ENCODE measurements at regions not wholly inside any gene's neighbourhood (a gene's known extent, or its start where the extent isn't known, plus 50 kb on each side); places are given as distances from the start of the nearest gene placed in this dataset.

- 91 to 100% methylated on average over 2 of the region's 3 CpGs for WGBS, 2 experiments (ENCODE audit: insufficient coverage in 1 of 2, insufficient read length in 1 of 2)
- Histone ChIP-seq H3K4me1 (ENCODE audit: control insufficient read depth, insufficient read depth, low read length) (no peaks in the 10 kb centered on the region), H3K4me3 (ENCODE audit: low read length) (no peak overlapping the region), H3K9me3 (ENCODE audit: control insufficient read depth, low read length) (no peaks in the 10 kb centered on the region), H3K27me3 (ENCODE audit: control insufficient read depth, insufficient read depth, low read length, poor library complexity, severe bottlenecking) (no peaks in the 10 kb centered on the region), H3K36me3 (ENCODE audit: control insufficient read depth, insufficient read depth, low read length) (no peaks in the 10 kb centered on the region), H3K9ac (ENCODE audit: extremely low read depth, low read length, poor library complexity, severe bottlenecking) (no peak overlapping the region), H3K27ac (ENCODE audit: low read depth, low read length) (no peak overlapping the region)
- H3K27ac Mint-ChIP-seq = no peak overlapping the region
- no peaks in the 10 kb centered on the region for H3K27me3 Mint-ChIP-seq (ENCODE audit: insufficient read depth)
- H3K36me3 Mint-ChIP-seq (ENCODE audit: low read depth) = no peaks in the 10 kb centered on the region
- no peak for TF ChIP-seq CTCF (conservative IDR thresholded peaks at IDR 0.05)
- H3K4me1 Mint-ChIP-seq = no peaks in the 10 kb centered on the region
- no peak for DNase-seq
- no peak overlapping the region for H3K4me3 Mint-ChIP-seq
- H3K9me3 Mint-ChIP-seq = no peaks in the 10 kb centered on the region
Measured at GRCh38 chr5:111847052-111847925, 90.3 kb upstream of the NREP start.

- no peak overlapping the region for H3K4me3 Mint-ChIP-seq
- H3K9me3 Mint-ChIP-seq = no peaks in the 10 kb centered on the region
- H3K36me3 ChIP-seq (ENCODE audit: control insufficient read depth, insufficient read depth, low read length) = no peaks in the 10 kb centered on the region
- no peak overlapping the region for H3K27ac Mint-ChIP-seq
- H3K4me1 ChIP-seq (ENCODE audit: control insufficient read depth, insufficient read depth, low read length) = peaks cover 4% of the 10 kb centered on the region
- H3K9ac ChIP-seq (ENCODE audit: extremely low read depth, low read length, poor library complexity, severe bottlenecking) = no peak overlapping the region
- TF ChIP-seq CTCF (conservative IDR thresholded peaks at IDR 0.05) = no peak
- no peak for DNase-seq
- H3K27me3 ChIP-seq (ENCODE audit: control insufficient read depth, insufficient read depth, low read length, poor library complexity, severe bottlenecking) = no peaks in the 10 kb centered on the region
- no peaks in the 10 kb centered on the region for H3K36me3 Mint-ChIP-seq (ENCODE audit: low read depth)
- H3K27me3 Mint-ChIP-seq (ENCODE audit: insufficient read depth) = no peaks in the 10 kb centered on the region
- no peak overlapping the region for H3K27ac ChIP-seq (ENCODE audit: low read depth, low read length)
- H3K4me3 ChIP-seq (ENCODE audit: low read length) = no peak overlapping the region
- H3K4me1 Mint-ChIP-seq = peaks cover 15% of the 10 kb centered on the region
- 89% methylated on average over 3 of the region's 6 CpGs; no CpG with 5 or more reads in 1 of the 2 experiments for WGBS, 2 experiments (ENCODE audit: insufficient coverage in 1 of 2, insufficient read length in 1 of 2)
- H3K9me3 ChIP-seq (ENCODE audit: control insufficient read depth, low read length) = no peaks in the 10 kb centered on the region
Measured at GRCh38 chr5:111840036-111840674, 83.2 kb upstream of the NREP start.

GRCh38 chr5:111839438-111839837 lies 82.4 kb upstream of the NREP start:
- Histone ChIP-seq H3K4me1 (ENCODE audit: control insufficient read depth, insufficient read depth, low read length) (peaks cover 4% of the 10 kb centered on the region), H3K9me3 (ENCODE audit: control insufficient read depth, low read length) (no peaks in the 10 kb centered on the region), H3K27me3 (ENCODE audit: control insufficient read depth, insufficient read depth, low read length, poor library complexity, severe bottlenecking) (no peaks in the 10 kb centered on the region), H3K36me3 (ENCODE audit: control insufficient read depth, insufficient read depth, low read length) (no peaks in the 10 kb centered on the region), H3K27ac (ENCODE audit: low read depth, low read length) (no peak overlapping the region), H3K4me3 (ENCODE audit: low read length) (no peak overlapping the region), H3K9ac (ENCODE audit: extremely low read depth, low read length, poor library complexity, severe bottlenecking) (no peak overlapping the region)
- Mint-ChIP-seq H3K9me3 (no peaks in the 10 kb centered on the region), H3K27ac (no peak overlapping the region), H3K27me3 (ENCODE audit: insufficient read depth) (no peaks in the 10 kb centered on the region), H3K36me3 (ENCODE audit: low read depth) (no peaks in the 10 kb centered on the region), H3K4me1 (peaks cover 15% of the 10 kb centered on the region), H3K4me3 (no peak overlapping the region)
- no peak for DNase-seq
- no peak for TF ChIP-seq CTCF (conservative IDR thresholded peaks at IDR 0.05)
- WGBS, 2 experiments (ENCODE audit: insufficient coverage in 1 of 2, insufficient read length in 1 of 2) = 100% methylated on average over 1 of the region's 3 CpGs; no CpG with 5 or more reads in 1 of the 2 experiments
